Activated naive CD8-positive, alpha-beta T cell (primary cell): ENCODE measurements at regions not wholly inside any gene's neighbourhood (a gene's known extent, or its start where the extent isn't known, plus 50 kb on each side); places are given as distances from the start of the nearest gene placed in this dataset.

Experiments
- H3K27ac Mint-ChIP-seq: one replicate; pipeline ENCODE4 v1.8.0; 2021; ENCODE audit warnings: mixed read lengths
- H3K27me3 Mint-ChIP-seq: one replicate; pipeline ENCODE4 v1.8.0; 2021; ENCODE audit warnings: mixed read lengths
- H3K36me3 Mint-ChIP-seq: one replicate; pipeline ENCODE4 v1.8.0; 2021; ENCODE audit warnings: mixed read lengths
- H3K4me1 Mint-ChIP-seq: one replicate; pipeline ENCODE4 v1.8.0; 2021; ENCODE audit warnings: low read depth, mixed read lengths
- H3K4me3 Mint-ChIP-seq: one replicate; pipeline ENCODE4 v1.8.0; 2021; ENCODE audit warnings: mild to moderate bottlenecking, mixed read lengths
- H3K9me3 Mint-ChIP-seq: one replicate; pipeline ENCODE4 v1.8.0; 2021; ENCODE audit warnings: low read depth, mixed read lengths

DNA sequence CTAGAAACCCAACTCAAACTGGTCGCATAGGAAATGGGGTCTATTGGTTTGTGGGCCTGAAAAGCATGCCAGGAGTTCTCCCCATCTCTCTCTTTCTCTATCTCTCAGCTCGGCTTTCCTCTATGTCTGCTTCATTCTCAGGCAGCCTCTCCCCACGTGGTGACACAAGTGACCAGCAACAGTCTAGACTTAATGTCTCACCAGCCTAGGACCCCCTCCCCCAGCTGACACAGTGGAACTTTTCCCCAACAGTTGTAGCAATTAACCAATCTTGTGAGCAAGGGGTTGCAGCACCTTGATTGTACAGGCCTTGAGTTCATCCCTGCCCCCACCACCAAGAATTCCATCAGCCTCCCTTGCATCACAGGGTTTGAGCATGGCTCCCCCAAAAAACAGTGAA is 159.8 kb upstream of the KIT start:
- H3K27ac Mint-ChIP-seq: no peak overlapping the region
- H3K36me3 Mint-ChIP-seq: no peaks in the 10 kb centered on the region
- H3K27me3 Mint-ChIP-seq: peaks cover 8% of the 10 kb centered on the region
- H3K4me3 Mint-ChIP-seq: no peak overlapping the region
- no peaks in the 10 kb centered on the region for H3K4me1 Mint-ChIP-seq
- no peaks in the 10 kb centered on the region for H3K9me3 Mint-ChIP-seq

DNA sequence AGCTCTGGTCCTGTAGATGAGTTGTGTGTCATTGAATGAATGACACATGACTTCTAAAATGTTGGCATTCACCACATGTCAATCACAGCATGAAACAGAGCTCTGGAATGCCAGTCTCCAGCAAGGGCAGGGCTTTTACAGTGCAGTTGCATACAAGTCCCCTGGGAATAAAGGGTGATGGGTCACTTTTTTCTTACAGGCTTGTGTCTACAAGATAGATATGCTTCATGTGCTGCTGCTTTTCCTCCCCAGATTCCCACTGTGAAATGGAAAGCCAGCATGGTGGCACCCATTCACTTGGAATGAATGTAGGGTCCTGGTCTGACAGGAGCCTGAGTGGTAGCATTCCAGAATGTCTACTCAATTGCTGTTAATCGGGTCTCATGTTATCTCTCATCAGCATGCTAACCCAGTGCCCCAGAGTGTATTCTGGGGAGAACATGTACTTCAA is 159.1 kb upstream of the KIT start:
- H3K36me3 Mint-ChIP-seq: no peaks in the 10 kb centered on the region

DNA sequence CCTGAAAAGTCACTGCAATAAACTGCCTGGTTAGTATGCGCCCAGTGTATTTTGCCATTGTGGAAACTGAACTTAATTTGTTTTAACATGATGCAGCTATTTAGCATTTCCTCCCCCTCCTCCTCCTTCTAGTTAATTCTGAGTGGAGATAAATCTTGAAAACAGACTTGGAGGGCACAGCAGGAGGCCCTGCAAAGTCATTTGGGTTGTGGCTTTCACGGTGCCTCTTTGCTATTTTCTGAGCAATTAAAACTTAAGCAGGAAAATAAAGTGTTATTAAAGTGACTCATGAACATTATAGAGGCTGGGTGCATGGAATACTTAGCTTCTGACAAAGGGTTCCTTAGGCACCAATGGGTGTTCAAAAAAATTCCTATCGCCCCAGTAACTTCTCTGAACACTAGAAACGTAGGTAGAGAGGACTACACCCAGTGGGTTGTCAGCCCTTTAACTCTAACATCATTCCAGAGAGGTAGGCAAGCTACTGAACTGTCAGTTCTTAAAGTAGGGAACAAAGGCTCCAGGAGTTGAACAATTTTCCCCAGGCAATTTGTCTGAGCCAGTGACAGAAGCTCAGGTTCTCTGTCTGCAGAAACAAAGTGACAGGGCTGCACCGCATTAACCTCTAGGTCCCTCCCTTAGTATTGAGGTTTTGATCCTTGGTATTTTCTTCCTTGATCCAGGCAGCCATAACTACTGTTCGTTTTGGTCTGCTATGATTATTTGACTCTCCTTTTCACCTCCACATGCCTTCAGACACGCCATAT is 158.3 kb upstream of the KIT start:
- Mint-ChIP-seq H3K36me3 (no peaks in the 10 kb centered on the region), H3K4me3 (no peak overlapping the region), H3K9me3 (no peaks in the 10 kb centered on the region), H3K4me1 (no peaks in the 10 kb centered on the region), H3K27me3 (peaks cover 8% of the 10 kb centered on the region), H3K27ac (no peak overlapping the region)

More for the DNA sequence above, 159.1 kb upstream of the KIT start:
- H3K27ac Mint-ChIP-seq: no peak overlapping the region
- H3K4me3 Mint-ChIP-seq: no peak overlapping the region
- no peaks in the 10 kb centered on the region for H3K9me3 Mint-ChIP-seq
- peaks cover 8% of the 10 kb centered on the region for H3K27me3 Mint-ChIP-seq
- H3K4me1 Mint-ChIP-seq: no peaks in the 10 kb centered on the region

DNA sequence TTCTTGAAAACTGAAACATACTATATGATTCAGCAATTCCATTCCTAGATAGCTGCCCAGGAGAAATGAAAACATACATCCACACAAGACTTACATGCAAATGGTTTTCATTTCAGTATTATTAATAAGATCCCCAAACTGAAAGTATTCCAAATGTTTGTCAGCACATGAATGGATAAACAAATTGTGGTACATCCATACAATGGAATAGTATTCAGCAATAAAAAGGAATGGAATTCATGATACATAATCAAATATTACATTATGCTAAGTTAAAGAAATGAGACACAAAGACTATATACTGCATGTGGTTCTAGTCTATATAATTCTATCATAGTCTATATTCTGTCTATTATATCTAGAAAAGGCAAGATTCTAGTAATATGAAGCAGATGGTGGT is 152.4 kb upstream of the KIT start:
- no peaks in the 10 kb centered on the region for H3K36me3 Mint-ChIP-seq
- no peaks in the 10 kb centered on the region for H3K4me1 Mint-ChIP-seq
- peaks cover 7% of the 10 kb centered on the region for H3K9me3 Mint-ChIP-seq
- peaks cover 7% of the 10 kb centered on the region for H3K27me3 Mint-ChIP-seq
- no peak overlapping the region for H3K4me3 Mint-ChIP-seq
- H3K27ac Mint-ChIP-seq: no peak overlapping the region

DNA sequence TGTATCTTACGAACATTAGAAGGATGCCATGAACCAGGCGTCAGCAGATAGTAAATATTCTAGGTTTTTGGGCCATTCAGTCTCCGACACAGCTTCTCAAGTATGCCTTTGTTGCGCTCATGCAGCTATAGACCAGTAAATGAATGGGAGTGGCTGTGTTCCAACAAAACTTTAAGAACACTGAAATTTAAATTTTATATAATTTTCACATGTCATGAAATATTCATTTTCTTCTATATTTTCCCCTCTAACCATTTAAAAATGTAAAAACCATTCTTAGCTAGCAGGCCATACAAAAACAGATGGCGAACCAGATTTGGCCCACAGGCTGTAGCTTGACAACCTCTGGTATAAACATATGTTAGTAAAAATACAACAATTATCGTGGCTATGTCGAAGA is 151.8 kb upstream of the KIT start:
- Mint-ChIP-seq H3K27me3 (peaks cover 7% of the 10 kb centered on the region), H3K9me3 (peaks cover 7% of the 10 kb centered on the region), H3K36me3 (no peaks in the 10 kb centered on the region), H3K4me1 (no peaks in the 10 kb centered on the region), H3K27ac (no peak overlapping the region), H3K4me3 (no peak overlapping the region)

DNA sequence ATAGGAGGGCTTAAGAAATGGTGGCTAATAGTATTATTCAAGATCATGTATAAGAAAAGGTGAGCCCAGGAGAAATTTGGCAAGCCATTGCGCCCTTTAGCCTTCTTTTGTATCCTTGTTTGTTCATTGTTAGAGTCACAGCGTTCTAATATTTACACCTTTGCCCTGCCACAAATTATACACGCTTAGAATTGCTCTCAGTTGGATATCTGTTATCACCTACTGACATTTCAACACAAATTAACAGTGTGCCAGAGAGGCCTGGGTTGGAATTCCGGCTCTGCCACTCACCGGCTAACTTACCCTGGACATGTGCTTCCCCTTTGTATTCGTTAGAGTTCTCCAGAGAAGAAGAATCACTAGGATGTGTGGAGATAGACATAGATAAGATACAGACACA is 148.7 kb upstream of the KIT start:
- Mint-ChIP-seq H3K36me3 (no peaks in the 10 kb centered on the region), H3K27me3 (peaks cover 5% of the 10 kb centered on the region), H3K4me1 (no peaks in the 10 kb centered on the region), H3K27ac (no peak overlapping the region), H3K4me3 (no peak overlapping the region), H3K9me3 (peaks cover 7% of the 10 kb centered on the region)

DNA sequence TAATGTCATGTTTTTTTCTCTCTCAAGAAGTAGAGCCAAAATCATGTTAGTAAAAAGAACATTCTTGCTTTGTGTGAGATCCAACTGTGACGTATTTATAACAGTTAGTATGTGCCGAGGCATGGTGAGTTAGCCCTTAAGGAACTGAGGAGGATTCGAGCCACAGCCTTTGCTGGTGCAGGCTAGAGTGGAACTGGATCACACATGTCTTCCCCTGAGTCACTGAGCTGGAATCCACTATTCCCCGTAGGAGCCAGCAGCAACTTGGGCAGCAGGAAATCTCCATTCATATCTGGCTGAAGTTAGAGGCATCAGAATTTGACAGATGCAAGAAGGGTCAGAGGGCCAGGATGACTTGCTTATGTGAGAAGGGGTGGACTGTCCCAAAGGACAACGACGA is 144.6 kb upstream of the KIT start:
- Mint-ChIP-seq H3K4me3 (no peak overlapping the region), H3K27me3 (peaks cover 1% of the 10 kb centered on the region), H3K4me1 (no peaks in the 10 kb centered on the region), H3K36me3 (no peaks in the 10 kb centered on the region), H3K9me3 (no peaks in the 10 kb centered on the region), H3K27ac (no peak overlapping the region)

DNA sequence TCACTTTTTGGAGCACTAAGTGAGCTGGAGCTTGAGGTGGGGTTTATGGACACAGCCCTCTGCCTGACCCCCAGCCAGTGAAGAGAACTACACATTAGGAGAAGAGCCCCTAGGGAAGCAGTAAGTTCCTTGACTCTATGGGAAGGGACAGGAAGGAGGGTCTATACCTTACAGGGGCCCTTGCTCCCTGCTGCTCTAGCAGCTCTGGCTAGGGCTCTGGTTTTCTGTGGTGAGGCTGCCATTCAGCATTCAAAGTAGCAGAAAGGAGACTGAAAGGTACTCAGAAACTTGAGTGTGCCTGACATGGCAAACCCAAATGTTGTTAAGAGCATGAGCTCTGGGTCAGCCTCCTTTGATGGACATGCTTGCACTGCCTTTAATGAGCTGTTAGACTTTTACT is 144.0 kb upstream of the KIT start:
- H3K4me3 Mint-ChIP-seq: no peak overlapping the region
- H3K27ac Mint-ChIP-seq: no peak overlapping the region
- H3K9me3 Mint-ChIP-seq: no peaks in the 10 kb centered on the region
- H3K27me3 Mint-ChIP-seq: peaks cover 1% of the 10 kb centered on the region
- no peaks in the 10 kb centered on the region for H3K36me3 Mint-ChIP-seq
- no peaks in the 10 kb centered on the region for H3K4me1 Mint-ChIP-seq

DNA sequence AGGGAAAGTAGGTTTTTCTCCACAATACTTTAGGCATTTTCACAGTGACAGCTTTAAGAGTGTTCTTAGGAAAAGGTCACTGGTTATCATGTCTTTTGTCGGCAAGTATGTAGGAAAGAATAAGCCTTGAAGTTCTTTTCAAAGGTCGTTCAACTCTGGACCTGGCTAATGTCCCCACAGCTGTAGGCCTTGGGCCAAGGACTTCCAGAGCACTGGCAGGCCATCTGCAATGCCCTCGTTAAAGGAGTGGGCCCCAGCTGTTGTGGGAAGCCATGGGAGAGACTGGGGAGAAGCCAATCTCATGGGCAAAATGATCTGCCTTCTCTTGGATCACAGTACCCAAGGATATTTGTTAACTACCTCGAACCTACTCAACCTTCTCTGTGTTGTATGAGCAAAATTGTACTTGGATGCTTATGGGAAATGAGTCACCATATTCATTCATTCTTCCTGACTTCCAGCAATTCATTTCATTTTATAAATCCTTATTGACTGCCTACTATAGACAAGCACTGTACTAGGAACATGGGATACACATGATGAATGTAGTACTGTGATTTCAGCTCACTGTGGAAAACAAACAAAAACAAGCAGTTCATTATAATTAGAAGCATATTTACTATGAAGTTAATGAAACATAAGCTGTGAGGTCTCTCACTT is 141.1 kb upstream of the KIT start:
- H3K4me1 Mint-ChIP-seq: no peaks in the 10 kb centered on the region
- no peaks in the 10 kb centered on the region for H3K27me3 Mint-ChIP-seq
- H3K36me3 Mint-ChIP-seq: no peaks in the 10 kb centered on the region
- no peak overlapping the region for H3K27ac Mint-ChIP-seq
- no peak overlapping the region for H3K4me3 Mint-ChIP-seq
- no peaks in the 10 kb centered on the region for H3K9me3 Mint-ChIP-seq

DNA sequence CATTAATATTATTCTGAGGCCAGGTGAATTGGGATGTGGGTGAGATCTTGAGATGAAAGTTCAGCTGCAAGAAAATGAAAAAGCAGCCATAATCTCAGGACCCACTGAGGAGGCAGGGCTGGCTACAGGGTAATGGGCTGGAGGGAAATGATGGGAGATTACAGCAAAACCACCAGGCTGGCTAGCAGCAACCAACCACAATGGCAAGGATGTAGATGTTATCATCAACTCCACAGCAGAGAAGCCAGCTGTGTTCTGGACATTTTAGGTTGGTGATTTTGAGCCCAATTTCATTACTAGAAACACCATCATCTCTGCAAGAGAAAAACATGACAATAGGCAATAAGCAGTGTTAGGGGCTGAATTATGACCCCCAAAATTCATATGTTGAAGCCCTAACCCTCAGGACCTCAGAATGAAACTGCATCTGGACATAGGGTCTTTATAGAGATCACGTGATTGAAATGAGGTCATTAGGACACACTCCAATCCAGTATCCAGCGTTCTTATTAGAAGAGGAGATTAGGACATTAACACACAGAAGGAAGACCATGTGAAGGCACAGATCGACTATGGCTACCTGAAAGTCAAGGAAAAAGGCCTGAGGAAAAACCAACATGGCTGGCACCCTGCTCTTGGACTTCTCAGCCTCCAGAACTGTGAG is 139.8 kb upstream of the KIT start:
- Mint-ChIP-seq H3K27me3 (no peaks in the 10 kb centered on the region), H3K4me1 (no peaks in the 10 kb centered on the region), H3K9me3 (no peaks in the 10 kb centered on the region), H3K27ac (no peak overlapping the region), H3K4me3 (no peak overlapping the region), H3K36me3 (no peaks in the 10 kb centered on the region)

DNA sequence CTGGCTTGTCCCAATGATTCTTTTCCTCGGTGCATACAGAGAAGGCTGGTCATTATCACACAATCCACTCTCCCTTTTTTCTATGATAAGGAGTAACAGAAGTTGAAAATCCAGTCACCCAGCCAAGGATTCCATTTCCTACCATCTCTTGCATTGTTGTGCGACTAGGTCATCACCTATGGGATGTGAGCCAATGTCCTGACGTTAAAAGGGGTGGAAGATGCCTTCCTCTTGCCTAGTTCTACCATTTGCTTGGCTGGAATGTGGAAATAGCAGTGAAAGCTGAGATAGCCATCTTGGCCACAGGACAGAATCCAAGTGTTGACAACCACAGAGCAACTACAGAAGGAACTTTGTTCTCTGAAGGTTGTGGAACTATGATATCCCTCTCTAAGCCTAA is 132.2 kb upstream of the KIT start:
- H3K27ac Mint-ChIP-seq: no peak overlapping the region
- peaks cover 3% of the 10 kb centered on the region for H3K9me3 Mint-ChIP-seq
- H3K36me3 Mint-ChIP-seq: no peaks in the 10 kb centered on the region
- no peak overlapping the region for H3K4me3 Mint-ChIP-seq
- H3K27me3 Mint-ChIP-seq: no peaks in the 10 kb centered on the region
- no peaks in the 10 kb centered on the region for H3K4me1 Mint-ChIP-seq

DNA sequence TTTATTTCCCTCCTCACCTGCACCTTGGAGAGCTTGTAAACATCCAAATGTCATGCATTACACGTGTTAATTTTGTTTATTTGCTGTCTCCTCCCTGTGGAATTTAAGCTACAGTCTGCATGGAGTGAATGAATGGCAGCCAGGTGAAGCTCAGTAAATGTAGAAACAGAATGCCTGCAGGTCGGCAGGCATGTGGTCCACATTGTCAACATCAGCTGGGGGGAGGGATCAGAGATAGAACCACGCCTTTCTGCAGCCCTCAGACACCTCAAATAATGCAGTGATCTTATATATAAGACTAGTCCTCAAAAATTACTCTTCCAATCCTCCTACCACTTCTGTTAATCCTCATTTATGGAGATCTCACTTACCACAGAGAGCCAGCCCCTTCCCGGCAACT is 131.2 kb upstream of the KIT start:
- no peak overlapping the region for H3K4me3 Mint-ChIP-seq
- no peaks in the 10 kb centered on the region for H3K27me3 Mint-ChIP-seq
- H3K36me3 Mint-ChIP-seq: no peaks in the 10 kb centered on the region
- no peak overlapping the region for H3K27ac Mint-ChIP-seq
- H3K4me1 Mint-ChIP-seq: no peaks in the 10 kb centered on the region
- peaks cover 3% of the 10 kb centered on the region for H3K9me3 Mint-ChIP-seq

DNA sequence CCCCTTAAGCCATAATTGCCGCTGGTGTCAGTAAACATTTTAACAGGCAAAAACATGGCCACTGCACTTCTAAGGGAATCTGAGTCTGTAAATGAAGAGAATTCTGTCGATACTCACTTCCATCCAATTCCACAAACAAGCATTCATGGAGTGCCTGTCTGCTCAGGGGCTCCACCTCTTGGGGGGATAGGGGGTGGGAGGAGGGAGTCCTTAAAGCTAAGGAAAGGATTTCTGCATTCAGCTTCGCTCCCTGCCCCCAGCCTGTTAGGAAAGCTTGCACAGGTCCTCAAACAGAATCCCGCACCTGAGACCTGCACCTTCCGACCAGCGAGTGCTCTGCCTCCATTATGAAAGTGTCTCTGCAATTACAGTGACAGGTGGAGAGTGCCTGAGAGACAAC is 130.2 kb upstream of the KIT start:
- Mint-ChIP-seq H3K27me3 (no peaks in the 10 kb centered on the region), H3K36me3 (no peaks in the 10 kb centered on the region), H3K4me3 (no peak overlapping the region), H3K9me3 (peaks cover 3% of the 10 kb centered on the region), H3K27ac (no peak overlapping the region), H3K4me1 (no peaks in the 10 kb centered on the region)

DNA sequence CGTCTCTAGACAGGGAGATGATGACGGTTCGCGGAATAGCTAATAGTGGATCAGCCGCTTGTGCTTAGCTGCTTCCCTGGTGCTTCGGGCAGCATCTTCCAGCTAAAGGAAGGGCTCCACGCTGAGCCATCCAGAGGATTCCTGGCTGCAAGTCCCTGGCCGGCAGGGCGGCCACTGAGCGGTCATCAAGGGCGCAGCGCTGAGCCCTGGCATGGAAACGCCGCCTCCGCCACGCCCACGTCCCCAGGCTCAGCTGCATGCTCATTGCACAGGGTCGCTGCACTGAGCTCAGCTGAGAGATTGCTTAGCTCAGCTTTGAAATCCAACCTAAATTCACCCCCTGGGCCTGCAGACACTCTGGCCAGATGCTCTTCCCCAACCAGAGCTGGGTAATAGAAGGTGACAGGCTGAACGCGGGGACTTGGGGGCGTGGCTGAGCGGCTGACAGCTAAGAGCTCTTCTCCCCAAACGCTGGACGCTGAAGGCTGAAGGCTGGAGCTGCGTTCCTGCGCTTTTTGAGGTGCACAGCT is 118.2 kb upstream of the KIT start:
- Mint-ChIP-seq H3K9me3 (no peaks in the 10 kb centered on the region), H3K4me3 (peak overlapping the region; percentile 12), H3K27ac (no peak overlapping the region), H3K36me3 (no peaks in the 10 kb centered on the region), H3K27me3 (peaks cover 12% of the 10 kb centered on the region), H3K4me1 (peaks cover 2% of the 10 kb centered on the region)

DNA sequence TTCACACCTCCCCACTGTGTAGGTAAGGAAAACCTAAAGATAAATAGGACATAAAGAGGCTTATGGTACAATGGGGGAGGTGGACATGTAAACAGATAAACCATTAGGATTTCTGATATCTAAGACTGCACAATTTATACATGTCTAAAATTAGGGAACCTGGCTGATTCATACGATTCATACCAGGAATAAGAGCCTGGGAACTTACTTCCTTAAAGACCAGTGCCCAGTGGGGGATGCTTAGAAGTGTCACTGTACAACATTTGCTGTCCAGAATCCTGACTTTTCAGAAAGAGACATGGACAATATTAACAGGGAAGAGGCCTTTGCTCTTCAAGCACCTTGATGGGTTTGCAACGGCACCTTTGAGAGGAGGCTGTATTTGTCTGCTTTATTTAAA is 116.8 kb upstream of the KIT start:
- Mint-ChIP-seq H3K9me3 (no peaks in the 10 kb centered on the region), H3K4me1 (peaks cover 2% of the 10 kb centered on the region), H3K27me3 (peaks cover 11% of the 10 kb centered on the region), H3K36me3 (no peaks in the 10 kb centered on the region), H3K27ac (no peak overlapping the region), H3K4me3 (no peak overlapping the region)
